GM18870 (cell line): ENCODE measurements at regions not wholly inside any gene's neighbourhood (a gene's known extent, or its start where the extent isn't known, plus 50 kb on each side); places are given as distances from the start of the nearest gene placed in this dataset.
"Not testable (repeated sequence)": the region's sequence is repeated elsewhere in the genome, so short reads cannot be mapped to it uniquely, and the experiment has no call there.

Source experiments
- ATAC-seq: cut with Tn5 transposase; IDR thresholded peaks from one replicate; pipeline ENCODE4 v1.9.1; 2021; ENCODE audit warnings: moderate library complexity; ENCODE audit not compliant: unreplicated experiment

GRCh38 chr1:191320062-191320461 is 838.2 kb upstream of the RGS18 start:
- ATAC-seq: no peak

- ATAC-seq: no peak
Measured at GRCh38 chr1:191327868-191328267, 830.4 kb upstream of the RGS18 start.

GRCh38 chr1:191343816-191344215 is 814.4 kb upstream of the RGS18 start:
- no peak for ATAC-seq

GRCh38 chr1:191346381-191346780 is 811.9 kb upstream of the RGS18 start:
- ATAC-seq: no peak

GRCh38 chr1:191348328-191348727 is 809.9 kb upstream of the RGS18 start:
- no peak for ATAC-seq

- no peak for ATAC-seq
Measured at GRCh38 chr1:191350938-191351337, 807.3 kb upstream of the RGS18 start.

- no peak for ATAC-seq
Measured at GRCh38 chr1:191358724-191359123, 799.5 kb upstream of the RGS18 start.

- no peak for ATAC-seq
Measured at GRCh38 chr1:191366686-191367085, 791.6 kb upstream of the RGS18 start.

GRCh38 chr1:191368891-191369654 is 789.2 kb upstream of the RGS18 start:
- ATAC-seq: no peak

- ATAC-seq: no peak
Measured at GRCh38 chr1:191371626-191372025, 786.6 kb upstream of the RGS18 start.

GRCh38 chr1:191388283-191388682 is 770.0 kb upstream of the RGS18 start:
- ATAC-seq: no peak

GRCh38 chr1:191396622-191397021 is 761.6 kb upstream of the RGS18 start:
- no peak for ATAC-seq

- no peak for ATAC-seq
Measured at GRCh38 chr1:191398551-191398950, 759.7 kb upstream of the RGS18 start.

- no peak for ATAC-seq
Measured at GRCh38 chr1:191405417-191405816, 752.8 kb upstream of the RGS18 start.

- ATAC-seq: no peak
Measured at GRCh38 chr1:191414981-191415640, 743.2 kb upstream of the RGS18 start.

- no peak for ATAC-seq
Measured at GRCh38 chr1:191419842-191420241, 738.4 kb upstream of the RGS18 start.

- ATAC-seq: no peak
Measured at GRCh38 chr1:191427593-191427992, 730.7 kb upstream of the RGS18 start.

GRCh38 chr1:191432817-191433216 is 725.4 kb upstream of the RGS18 start:
- ATAC-seq: no peak

- no peak for ATAC-seq
Measured at GRCh38 chr1:191438979-191439378, 719.3 kb upstream of the RGS18 start.

- ATAC-seq: not testable (repeated sequence)
Measured at GRCh38 chr1:191448279-191448678, 710.0 kb upstream of the RGS18 start.

GRCh38 chr1:191452586-191452985 is 705.7 kb upstream of the RGS18 start:
- ATAC-seq: no peak

- ATAC-seq: no peak
Measured at GRCh38 chr1:191453487-191453886, 704.8 kb upstream of the RGS18 start.

- ATAC-seq: no peak
Measured at GRCh38 chr1:191457889-191458288, 700.4 kb upstream of the RGS18 start.
